SK-N-SH (cell line): ENCODE measurements at regions not wholly inside any gene's neighbourhood (a gene's known extent, or its start where the extent isn't known, plus 50 kb on each side); places are given as distances from the start of the nearest gene placed in this dataset.

Experiments used
- CTCF ChIA-PET: fragments of 300-600, 350-600 bp; formaldehyde crosslinking; extraction: SDS; loops from one replicate; lab custom pipeline; 2021; lab: Yijun Ruan, JAX
- POLR2A ChIA-PET: fragments of 350-600 bp; sonication (Branson Sonifier 250); formaldehyde crosslinking; extraction: SDS; loops from one replicate; lab custom pipeline; 2020; ENCODE audit warnings: antibody characterized with exemption, inconsistent platforms; lab: Yijun Ruan, JAX
- DNase-seq: peaks from one replicate; pipeline ENCODE4 v3.0.0; 2012
- H2AFZ ChIP-seq: fragments of 200-600 bp; sonication (generic); 2 replicates; pipeline ENCODE4 v1.8.1; 2016; ENCODE audit warnings: antibody characterized with exemption, mild to moderate bottlenecking, low read depth
- H3F3A ChIP-seq: fragments of 200-600 bp; sonication (generic); replicated peaks from 2 replicates; pipeline ENCODE3; 2016; ENCODE audit warnings: antibody characterized with exemption, mild to moderate bottlenecking; ENCODE audit not compliant: insufficient read depth
- H3K27ac ChIP-seq, 2 experiments: fragments of 200-500 bp in 1 of 2; fragments of 200-600 bp in 1 of 2; sonication (Bioruptor generic) in 1 of 2; sonication (generic), shearing (Covaris generic) in 1 of 2; 2 replicates each; pipeline versions ENCODE4 v1.5.1 to v1.6.1; 2014 to 2016; ENCODE audit warnings: low read depth in 2 of 2, inconsistent platforms in 1 of 2, low read length in 1 of 2, mild to moderate bottlenecking in 1 of 2, mixed read lengths in 1 of 2
- H3K27me3 ChIP-seq: fragments of 200-600 bp; sonication (generic), shearing (Covaris generic); 2 replicates; pipeline ENCODE4 v1.6.1; 2016; ENCODE audit warnings: mixed run types; ENCODE audit not compliant: insufficient read depth
- H3K36me3 ChIP-seq, 2 experiments: fragments of 200-500 bp in 1 of 2; fragments of 200-600 bp in 1 of 2; sonication (Bioruptor generic) in 1 of 2; sonication (generic) in 1 of 2; replicated peaks in 1 of 2; 2 replicates each; pipeline versions ENCODE3 to v1.5.1; 2014 to 2016; ENCODE audit warnings: low read length in 1 of 2, mild to moderate bottlenecking in 1 of 2; ENCODE audit not compliant: insufficient read depth in 2 of 2, control insufficient read depth in 1 of 2
- H3K4me1 ChIP-seq, 2 experiments: fragments of 200-500 bp in 1 of 2; fragments of 200-600 bp in 1 of 2; sonication (Bioruptor generic) in 1 of 2; sonication (generic), shearing (Covaris generic) in 1 of 2; 2 replicates each; pipeline versions ENCODE4 v1.5.1 to v1.6.1; 2014 to 2016; ENCODE audit warnings: low read depth in 1 of 2, low read length in 1 of 2, mixed run types in 1 of 2; ENCODE audit not compliant: insufficient read depth in 2 of 2, control insufficient read depth in 1 of 2
- H3K4me2 ChIP-seq: fragments of 200-600 bp; sonication (generic), shearing (Covaris generic); 2 replicates; pipeline ENCODE4 v1.6.1; 2017; ENCODE audit warnings: mixed run types
- H3K4me3 ChIP-seq, 2 experiments: fragments of 200-500 bp in 1 of 2; fragments of 200-600 bp in 1 of 2; sonication (Bioruptor generic) in 1 of 2; sonication (generic), shearing (Covaris generic) in 1 of 2; 2 replicates each; pipeline versions ENCODE4 v1.5.1 to v1.8.1; 2014 to 2016; ENCODE audit warnings: low read depth in 2 of 2, inconsistent platforms in 1 of 2, low read length in 1 of 2, mild to moderate bottlenecking in 1 of 2, mixed read lengths in 1 of 2, moderate library complexity in 1 of 2
- H3K79me2 ChIP-seq: fragments of 200-600 bp; sonication (generic); 2 replicates; pipeline ENCODE4 v1.8.1; 2017; ENCODE audit warnings: mild to moderate bottlenecking; ENCODE audit not compliant: insufficient read depth
- H3K9ac ChIP-seq: fragments of 200-600 bp; sonication (generic); 2 replicates; pipeline ENCODE4 v1.6.1; 2017; ENCODE audit warnings: mixed run types
- H3K9me2 ChIP-seq: fragments of 200-600 bp; sonication (generic); 2 replicates; pipeline ENCODE4 v1.6.1; 2017; ENCODE audit warnings: mixed run types
- H3K9me3 ChIP-seq: fragments of 200-600 bp; sonication (generic); 2 replicates; pipeline ENCODE4 v1.6.1; 2017; ENCODE audit warnings: mixed run types, mild to moderate bottlenecking, moderate library complexity
- H4K20me1 ChIP-seq: fragments of 200-600 bp; sonication (generic); 2 replicates; pipeline ENCODE4 v1.6.1; 2017; ENCODE audit warnings: mild to moderate bottlenecking, mixed run types; ENCODE audit not compliant: insufficient read depth
- CHD2 ChIP-seq: fragments of 150-350 bp; IDR thresholded peaks from 2 replicates; pipeline ENCODE4 v1.6.1; 2018; ENCODE audit warnings: low read length; ENCODE audit not compliant: partially characterized antibody
- FOSL2 ChIP-seq: IDR thresholded peaks from 2 replicates; pipeline ENCODE4 v1.4.0; 2012; ENCODE audit warnings: low read depth, mild to moderate bottlenecking, moderate library complexity, borderline replicate concordance
- GATA2 ChIP-seq: sonication (generic); formaldehyde crosslinking; IDR thresholded peaks from 2 replicates; pipeline ENCODE4 v1.5.0; 2020; ENCODE audit warnings: mild to moderate bottlenecking, missing genetic modification reagents
- MEF2A ChIP-seq: IDR thresholded peaks from 2 replicates; pipeline ENCODE4 v1.4.0; 2012; ENCODE audit warnings: low read depth, borderline replicate concordance
- NRF1 ChIP-seq: IDR thresholded peaks from 2 replicates; pipeline ENCODE4 v1.6.1; 2012; ENCODE audit warnings: low read depth, mild to moderate bottlenecking, low read length
- POLR2AphosphoS5 ChIP-seq: IDR thresholded peaks from 2 replicates; pipeline ENCODE4 v1.6.1; 2012; ENCODE audit warnings: low read depth, low read length
- RAD21 ChIP-seq: IDR thresholded peaks from 2 replicates; pipeline ENCODE4 v1.6.1; 2012; ENCODE audit warnings: mild to moderate bottlenecking, low read length
- RCOR1 ChIP-seq: fragments of 150-350 bp; IDR thresholded peaks from 2 replicates; pipeline ENCODE4 v1.6.1; 2017; ENCODE audit warnings: antibody characterized with exemption, low read length
- RFX5 ChIP-seq: IDR thresholded peaks from 2 replicates; pipeline ENCODE4 v1.6.1; 2012; ENCODE audit warnings: mild to moderate bottlenecking, improper control_type of control experiment, low read length
- RXRA ChIP-seq: IDR thresholded peaks from 2 replicates; pipeline ENCODE4 v1.4.0; 2012; ENCODE audit warnings: low read depth, mild to moderate bottlenecking, borderline replicate concordance
- TAF1 ChIP-seq: IDR thresholded peaks from 2 replicates; pipeline ENCODE4 v1.6.1; 2012; ENCODE audit warnings: low read depth, mild to moderate bottlenecking, low read length, moderate library complexity, borderline replicate concordance
- TEAD4 ChIP-seq: IDR thresholded peaks from 2 replicates; pipeline ENCODE4 v1.4.0; 2012; ENCODE audit warnings: mild to moderate bottlenecking, borderline replicate concordance; ENCODE audit not compliant: insufficient read depth
- USF1 ChIP-seq: IDR thresholded peaks from 2 replicates; pipeline ENCODE4 v1.4.0; 2012; ENCODE audit warnings: low read depth, borderline replicate concordance
- USF2 ChIP-seq: fragments of 150-350 bp; IDR thresholded peaks from 2 replicates; pipeline ENCODE4 v1.6.1; 2017; ENCODE audit warnings: antibody characterized with exemption, low read length, low read depth, borderline replicate concordance
- ZBTB33 ChIP-seq: IDR thresholded peaks from 2 replicates; pipeline ENCODE4 v1.4.0; 2012; ENCODE audit warnings: low read depth, borderline replicate concordance
- WGBS: methylation state at CpG from one replicate; pipeline ENCODE4 v1.1.6; 2017; ENCODE audit warnings: low lambda C conversion rate; 5-methylcytosine and 5-hydroxymethylcytosine counted together

- Histone ChIP-seq H3K79me2 (no peaks in the 10 kb centered on the region), H3K9ac (no peak overlapping the region), H3K36me3 (no peaks in the 10 kb centered on the region), H3K9me2 (no peaks in the 10 kb centered on the region), H4K20me1 (no peaks in the 10 kb centered on the region), H3K4me3 (no peak overlapping the region), H3K4me1 (peaks cover 0 to 13% of the 10 kb centered on the region in 2 experiments; a peak in 1 of 4 replicates), H2AFZ (no peak overlapping the region), H3K4me2 (no peak overlapping the region), H3K27ac (no peak overlapping the region), H3F3A (no peaks in the 10 kb centered on the region), H3K27me3 (no peaks in the 10 kb centered on the region), H3K9me3 (no peaks in the 10 kb centered on the region)
- ChIA-PET CTCF (no interaction called here), POLR2A (no interaction called here)
- DNase-seq: no peak
- WGBS: 15% methylated on average over 2 of the region's 2 CpGs
- no peak for TF ChIP-seq RCOR1
- no peak for TF ChIP-seq RXRA
- no peak for TF ChIP-seq TEAD4
- TF ChIP-seq FOSL2: no peak
Observed at GRCh38 chr9:96121136-96121535, 180.8 kb downstream of the HSD17B3 start.

- CTCF ChIA-PET: interaction anchor here (1.1 kb wide), 1 partner anchor 14 kb away, joined by 3 read pairs; no protein-coding TSS in a partner anchor
- Histone ChIP-seq H2AFZ (no peak overlapping the region), H3F3A (no peaks in the 10 kb centered on the region), H3K79me2 (no peaks in the 10 kb centered on the region), H3K27me3 (no peaks in the 10 kb centered on the region), H3K27ac (no peak overlapping the region), H3K9me3 (no peaks in the 10 kb centered on the region), H3K4me1 (peaks cover 0 to 14% of the 10 kb centered on the region in 2 experiments; a peak in 1 of 4 replicates), H3K4me3 (no peak overlapping the region), H3K36me3 (no peaks in the 10 kb centered on the region), H3K4me2 (no peak overlapping the region), H3K9me2 (no peaks in the 10 kb centered on the region), H4K20me1 (no peaks in the 10 kb centered on the region), H3K9ac (no peak overlapping the region)
- no peak for DNase-seq
- TF ChIP-seq USF1 (no peak), TEAD4 (no peak), GATA2 (CRISPR knock-in tag) (no peak), TAF1 (no peak), RFX5 (no peak), NRF1 (no peak), POLR2AphosphoS5 (no peak), CHD2 (no peak), USF2 (no peak), RAD21 (no peak), RCOR1 (no peak), ZBTB33 (no peak), MEF2A (no peak)
- POLR2A ChIA-PET: no interaction called here
- 51% methylated on average over 6 of the region's 6 CpGs for WGBS
Observed at GRCh38 chr9:96117398-96118080, 184.4 kb downstream of the HSD17B3 start.
